Nephron (organoid): ENCODE measurements at regions not wholly inside any gene's neighbourhood (a gene's known extent, or its start where the extent isn't known, plus 50 kb on each side); places are given as distances from the start of the nearest gene placed in this dataset.
A peak's percentile ranks its signal among the peaks of the same experiment; 100 is the strongest.

Experiments used
- H3K27ac Mint-ChIP-seq, 3 experiments: 2 replicates each; pipeline ENCODE4 v1.8.0; 2020; ENCODE audit warnings: mixed read lengths in 3 of 3, mild to moderate bottlenecking in 2 of 3, moderate library complexity in 1 of 3
- H3K27me3 Mint-ChIP-seq: 2 replicates; pipeline ENCODE4 v1.8.0; 2021; ENCODE audit warnings: low read depth, mild to moderate bottlenecking, moderate library complexity, mixed read lengths
- H3K36me3 Mint-ChIP-seq: 2 replicates; pipeline ENCODE4 v1.8.0; 2020; ENCODE audit warnings: low read depth, mixed read lengths
- H3K4me1 Mint-ChIP-seq: 2 replicates; pipeline ENCODE4 v1.8.0; 2020; ENCODE audit warnings: mixed read lengths
- H3K4me3 Mint-ChIP-seq, 3 experiments: 2 replicates each; pipeline ENCODE4 v1.8.0; 2020; ENCODE audit warnings: mild to moderate bottlenecking in 3 of 3, mixed read lengths in 3 of 3, moderate library complexity in 2 of 3
- H3K9me3 Mint-ChIP-seq: 2 replicates; pipeline ENCODE4 v1.8.0; 2020; ENCODE audit warnings: mixed read lengths
- CTCF ChIP-seq, 3 experiments: fragments of 200-600 bp; sonication (generic); IDR thresholded peaks; one replicate each; pipeline ENCODE4 v1.5.0; 2021; ENCODE audit warnings: antibody characterized with exemption in 3 of 3; ENCODE audit not compliant: unreplicated experiment in 3 of 3

- Mint-ChIP-seq H3K27me3 (no peaks in the 10 kb centered on the region), H3K4me3 (peak overlapping the region in 1 of 3 experiments; percentile 48), H3K27ac (peak overlapping the region; percentile 94 to 97 (median 95)), H3K36me3 (peaks cover 12% of the 10 kb centered on the region), H3K9me3 (peaks cover 27% of the 10 kb centered on the region), H3K4me1 (peaks cover 4% of the 10 kb centered on the region)
- TF ChIP-seq CTCF (IDR thresholded peaks at IDR 0.05; ENCODE audit: unreplicated experiment in 3 of 3), result no peak
These were observed 53.8 kb upstream of the CCDC196 start for GRCh38 chr14:66432334-66432733.

- H3K9me3 Mint-ChIP-seq, result peaks cover 36% of the 10 kb centered on the region
- TF ChIP-seq CTCF (IDR thresholded peaks at IDR 0.05; ENCODE audit: unreplicated experiment in 3 of 3), result no peak
- no peaks in the 10 kb centered on the region for H3K27me3 Mint-ChIP-seq
- peaks cover 15% of the 10 kb centered on the region for H3K36me3 Mint-ChIP-seq
- peaks cover 4% of the 10 kb centered on the region for H3K4me1 Mint-ChIP-seq
- H3K27ac Mint-ChIP-seq, result no peak overlapping the region
- H3K4me3 Mint-ChIP-seq, result no peak overlapping the region
These were observed 51.7 kb upstream of the CCDC196 start for GRCh38 chr14:66434464-66434863.

- TF ChIP-seq CTCF (IDR thresholded peaks at IDR 0.05; ENCODE audit: unreplicated experiment in 3 of 3), result no peak
These were observed 50.5 kb upstream of the CCDC196 start for GRCh38 chr14:66435683-66436082.

More at GRCh38 chr14:66435683-66436082, 50.5 kb upstream of the CCDC196 start:
- Mint-ChIP-seq H3K36me3 (peaks cover 23% of the 10 kb centered on the region), H3K4me1 (peaks cover 4% of the 10 kb centered on the region), H3K27ac (no peak overlapping the region), H3K27me3 (no peaks in the 10 kb centered on the region), H3K9me3 (peaks cover 48% of the 10 kb centered on the region), H3K4me3 (no peak overlapping the region)
